HepG2 (cell line): ENCODE measurements at regions not wholly inside any gene's neighbourhood (a gene's known extent, or its start where the extent isn't known, plus 50 kb on each side); places are given as distances from the start of the nearest gene placed in this dataset.

Source experiments
- ATAC-seq: fragments of 200-7000 bp; cut with Tn5 transposase; 3 replicates; pipeline ENCODE4 v1.9.1; 2020; ENCODE audit warnings: mild to moderate bottlenecking, moderate library complexity
- BruUV-seq: library from RNA; stranded (reverse); fragments of 400-500 nt; replicated peaks from 2 replicates; lab custom pipeline; 2021; lab: Mats Ljungman, UMichigan
- CTCF ChIA-PET: fragments of 300-600 bp; formaldehyde crosslinking; extraction: SDS; loops from one replicate; lab custom pipeline; 2021; ENCODE audit warnings: low total read pairs, inconsistent platforms, low intra/inter-chr PET ratio; lab: Yijun Ruan, JAX
- POLR2A ChIA-PET: fragments of 350-600 bp; sonication (Branson Sonifier 250); formaldehyde crosslinking; loops from one replicate; lab custom pipeline; 2020; ENCODE audit warnings: antibody characterized with exemption, inconsistent platforms; lab: Yijun Ruan, JAX
- DNase-seq: peaks from one replicate; pipeline ENCODE4 v3.0.0-alpha.2; 2015; ENCODE audit warnings: low spot score
- FAIRE-seq: peaks from 3 replicates; lab custom pipeline; 2011; peaks lifted over from hg19 to GRCh38; lab: Jason Lieb, UNC
- H2AFZ ChIP-seq: one replicate; pipeline ENCODE4 v1.6.1; 2011; ENCODE audit warnings: low read length, inconsistent platforms
- H3K27ac ChIP-seq: fragments of 300-600 bp; 3 replicates; pipeline ENCODE4 v1.8.0; 2011; ENCODE audit warnings: mixed run types, mild to moderate bottlenecking, mixed read lengths, low read length, inconsistent platforms; ENCODE audit not compliant: insufficient read depth; ENCODE audit errors: extremely low read length
- H3K27me3 ChIP-seq, 2 experiments: fragments of 200-600 bp in 1 of 2; 2 replicates in 1 of 2; 3 replicates in 1 of 2; pipeline versions ENCODE4 v1.6.0 to v1.8.0; 2011; ENCODE audit warnings: low read length in 2 of 2, mild to moderate bottlenecking in 2 of 2, moderate library complexity in 2 of 2, inconsistent platforms in 1 of 2; ENCODE audit not compliant: insufficient read depth in 2 of 2, control insufficient read depth in 1 of 2
- H3K36me3 ChIP-seq, 2 experiments: fragments of 200-600 bp in 1 of 2; replicated peaks in 1 of 2; 2 replicates in 1 of 2; 3 replicates in 1 of 2; pipeline versions ENCODE4 v1.5.1 to v1.8.0; 2011; ENCODE audit warnings: low read length in 2 of 2, inconsistent platforms in 1 of 2; ENCODE audit not compliant: insufficient read depth in 2 of 2, control insufficient read depth in 1 of 2
- H3K4me1 ChIP-seq: 2 replicates; pipeline ENCODE4 v1.5.1; 2012; ENCODE audit warnings: low read length, inconsistent platforms; ENCODE audit not compliant: insufficient read depth
- H3K4me2 ChIP-seq: 2 replicates; pipeline ENCODE4 v1.6.0; 2011; ENCODE audit warnings: low read depth, low read length, inconsistent platforms
- H3K4me3 ChIP-seq, 3 experiments: fragments of 200-600 bp in 1 of 3; sonication (generic), shearing (Covaris generic) in 1 of 3; replicated peaks in 1 of 3; 2 replicates each; pipeline ENCODE4 v1.5.1; 2011 to 2016; ENCODE audit warnings: low read length in 3 of 3, inconsistent platforms in 2 of 3, low read depth in 2 of 3, mild to moderate bottlenecking in 2 of 3, control low read depth in 1 of 3, mixed read lengths in 1 of 3; ENCODE audit not compliant: insufficient read depth in 1 of 3
- H3K79me2 ChIP-seq: one replicate; pipeline ENCODE4 v1.6.1; 2011; ENCODE audit warnings: low read length, inconsistent platforms; ENCODE audit not compliant: insufficient read depth
- H3K9ac ChIP-seq: 2 replicates; pipeline ENCODE4 v1.6.0; 2011; ENCODE audit warnings: mild to moderate bottlenecking, low read depth, low read length, inconsistent platforms; ENCODE audit not compliant: insufficient read depth
- H3K9me3 ChIP-seq: 2 replicates; pipeline ENCODE4 v1.5.1; 2012; ENCODE audit warnings: mild to moderate bottlenecking, low read length
- H4K20me1 ChIP-seq: 2 replicates; pipeline ENCODE4 v1.6.0; 2011; ENCODE audit warnings: inconsistent platforms, mild to moderate bottlenecking, low read length, moderate library complexity; ENCODE audit not compliant: insufficient read depth
- LRRFIP1 ChIP-seq: sonication (generic); formaldehyde crosslinking; conservative IDR thresholded peaks from 2 replicates; pipeline ENCODE4 v1.4.0; 2020; ENCODE audit warnings: missing genetic modification reagents
- MTF1 ChIP-seq: sonication (generic); formaldehyde crosslinking; IDR thresholded peaks from 2 replicates; pipeline ENCODE4 v1.5.0; 2020; ENCODE audit warnings: missing genetic modification reagents
- XRCC5 ChIP-seq: fragments of 200-400 bp; formaldehyde crosslinking; optimal IDR thresholded peaks from 2 replicates; pipeline ENCODE3; 2017; ENCODE audit warnings: mild to moderate bottlenecking, low read length
- ZNF790 ChIP-seq: sonication (generic); formaldehyde crosslinking; IDR thresholded peaks from 2 replicates; pipeline ENCODE4 v1.8.0; 2022; ENCODE audit warnings: missing genetic modification reagents, mild to moderate bottlenecking, borderline replicate concordance
- WGBS: methylation state at CpG from one replicate; pipeline ENCODE4 v1.1.6; 2017; ENCODE audit warnings: low lambda C conversion rate; 5-methylcytosine and 5-hydroxymethylcytosine counted together
- in situ Hi-C: cut with HindIII; loops from 2 replicates; pipeline ENCODE4 v1.10.0; 2017; ENCODE audit warnings: low pct_unique_long_range_greater_than_20kb; ENCODE audit not compliant: extremely low pct_ligation_motif_present
- intact Hi-C: fragments of 100-400 bp; cut with micrococcal nuclease; formaldehyde crosslinking; loops from one replicate; pipeline ENCODE4 v1.10.0; 2022; ENCODE audit not compliant: unreplicated experiment

DNA sequence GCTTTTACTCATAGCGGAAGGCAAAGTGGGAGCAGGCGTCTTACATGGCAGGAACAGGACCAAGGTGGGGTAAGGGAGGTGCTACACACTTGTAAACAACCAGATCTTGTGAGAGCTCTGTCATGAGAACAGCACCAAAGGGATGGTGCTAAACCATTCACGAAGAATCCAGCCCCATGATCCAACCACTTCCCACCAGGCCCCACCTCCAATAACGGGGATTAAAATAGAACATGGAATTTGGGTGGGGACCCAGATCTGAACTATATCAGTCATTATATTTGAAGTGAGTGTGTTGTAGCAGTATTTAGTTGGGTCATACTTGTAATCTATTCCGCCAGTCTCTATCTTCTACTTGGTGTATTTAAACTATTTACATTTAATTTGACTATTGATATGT is 190.9 kb downstream of the RPLP1 start:
- Histone ChIP-seq H3K4me2 (no peak overlapping the region), H3K9ac (no peak overlapping the region), H4K20me1 (peaks cover 4% of the 10 kb centered on the region), H3K4me1 (no peaks in the 10 kb centered on the region), H3K79me2 (no peaks in the 10 kb centered on the region), H3K27me3 (peaks cover 4 to 29% of the 10 kb centered on the region in 2 experiments; a peak in 3 of 5 replicates), H2AFZ (no peak overlapping the region), H3K36me3 (no peaks in the 10 kb centered on the region), H3K27ac (no peak overlapping the region), H3K4me3 (no peak overlapping the region), H3K9me3 (peaks cover 4% of the 10 kb centered on the region; the same call in 1 of the 2 replicates)
- ChIA-PET POLR2A (no interaction called here), CTCF (no interaction called here)
- ATAC-seq (no peak), FAIRE-seq (no peak), DNase-seq (no peak)
- in situ Hi-C loops (no loop called here), intact Hi-C loops (no loop called here)
- BruUV-seq = no TSS peak
- 26% methylated on average over 5 of the region's 5 CpGs for WGBS
- TF ChIP-seq LRRFIP1 (CRISPR knock-in tag) (no peak), ZNF790 (CRISPR knock-in tag) (no peak)

DNA sequence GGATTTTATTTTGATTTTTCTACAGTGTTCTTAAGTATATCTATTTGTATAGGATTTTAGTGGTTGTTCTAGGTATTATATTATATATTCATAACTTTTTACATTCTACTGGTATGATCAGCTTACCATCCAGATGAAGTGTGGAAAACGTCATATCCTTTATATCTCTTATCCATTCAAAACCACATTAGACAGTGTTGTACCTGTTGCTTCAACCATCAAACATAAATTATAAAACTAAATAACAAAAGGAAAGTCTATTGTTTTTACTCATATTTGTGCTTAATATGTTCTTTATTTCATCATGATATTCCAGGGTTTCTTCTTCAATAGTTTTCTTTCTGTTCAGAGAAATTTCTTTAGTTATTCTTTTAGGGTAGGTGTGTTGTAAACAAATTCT is 191.4 kb downstream of the RPLP1 start:
- FAIRE-seq (no peak), ATAC-seq (no peak)
- Histone ChIP-seq H3K9me3 (peaks cover 4% of the 10 kb centered on the region; the same call in 1 of the 2 replicates), H3K36me3 (no peaks in the 10 kb centered on the region), H3K4me2 (no peak overlapping the region), H2AFZ (no peak overlapping the region), H3K4me1 (no peaks in the 10 kb centered on the region), H3K4me3 (no peak overlapping the region)
- BruUV-seq = no TSS peak
- 7% methylated on average over 1 of the region's 1 CpG for WGBS
- intact Hi-C loops = no loop called here
- TF ChIP-seq XRCC5 = no peak
- TF ChIP-seq MTF1 (CRISPR knock-in tag) = no peak
- TF ChIP-seq, all 625 proteins: peak for 0
- ChIA-PET CTCF (no interaction called here), POLR2A (no interaction called here)
- in situ Hi-C loops = no loop called here
- H3K79me2 ChIP-seq = no peaks in the 10 kb centered on the region
- no peak for DNase-seq
- peaks cover 6% of the 10 kb centered on the region for H4K20me1 ChIP-seq
- H3K27me3 ChIP-seq = peaks cover 4 to 34% of the 10 kb centered on the region in 2 experiments; a peak in 3 of 5 replicates
- H3K27ac ChIP-seq = no peak overlapping the region
- H3K9ac ChIP-seq = no peak overlapping the region
